ENCODE measurements at regions not wholly inside any gene's neighbourhood (a gene's known extent, or its start where the extent isn't known, plus 50 kb on each side); places are given as distances from the start of the nearest gene placed in this dataset.

DNA sequence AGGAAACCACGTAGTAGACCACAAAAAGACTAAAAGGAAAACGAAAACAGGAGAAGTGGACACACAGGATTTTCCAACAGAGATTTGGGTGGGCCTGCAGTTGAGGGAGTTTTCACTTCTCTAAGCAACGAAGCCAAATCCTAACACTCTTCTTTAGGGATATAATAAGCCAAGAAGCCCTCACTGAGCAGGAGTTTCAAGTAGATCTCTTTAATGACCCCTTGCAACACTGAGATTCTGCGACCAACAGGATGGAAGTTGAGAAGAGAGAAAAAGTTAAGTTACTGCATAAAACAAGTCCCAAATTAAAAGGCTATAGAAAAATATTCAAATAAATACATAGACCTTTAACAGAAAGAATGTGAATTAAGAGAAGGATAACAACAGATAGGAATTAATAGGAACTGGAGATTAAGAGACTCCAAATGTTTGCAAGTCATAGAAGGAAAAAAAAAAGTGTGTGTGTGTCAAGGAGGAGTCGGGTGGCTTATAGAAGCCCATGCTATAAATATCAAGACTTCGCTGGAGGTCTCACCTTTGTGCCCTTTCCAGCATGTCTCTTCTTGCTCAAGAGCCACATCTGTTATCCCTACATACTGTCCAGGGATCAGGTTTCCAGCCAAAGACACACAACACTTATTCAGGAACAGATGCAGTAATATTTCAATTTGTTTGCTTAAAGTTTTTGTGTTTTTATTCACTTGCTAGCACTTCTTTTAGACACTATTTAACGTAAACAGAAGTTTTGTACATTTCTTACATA is 69.4 kb upstream of the ARHGAP28 start:
- no peak for DNase-seq

DNA sequence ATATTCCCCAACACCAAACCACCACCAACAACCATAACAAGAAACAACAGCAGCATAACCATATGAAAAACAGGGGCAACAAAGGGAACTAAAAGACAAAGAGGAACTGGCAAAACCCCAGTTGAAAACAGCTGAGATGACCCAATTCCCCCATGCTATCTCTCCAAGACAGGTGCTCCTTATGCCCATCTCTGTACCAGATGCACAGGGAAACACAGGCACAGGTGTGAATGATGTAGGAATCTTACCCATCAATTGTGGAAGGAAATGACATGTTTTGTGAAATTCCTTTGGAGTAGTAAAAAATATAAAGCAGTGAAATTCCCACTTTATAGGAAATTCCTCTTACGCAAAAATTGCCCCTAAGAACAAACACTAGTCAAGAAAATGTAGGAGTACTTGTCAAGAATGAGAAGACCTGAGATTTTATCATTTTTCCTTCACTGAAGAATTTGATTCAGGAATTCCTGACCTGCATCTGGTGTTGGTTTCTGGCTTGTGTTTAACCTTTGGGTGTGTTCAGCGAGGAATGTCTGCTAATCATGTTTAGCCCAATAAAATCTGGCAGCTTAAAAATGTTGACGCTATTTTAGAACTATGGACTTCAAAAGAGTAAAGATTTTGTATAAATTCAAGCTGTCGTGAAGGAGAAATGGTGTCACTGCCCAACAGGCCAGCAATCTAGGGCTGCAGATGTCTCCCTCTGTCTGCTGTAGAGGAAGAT is 67.7 kb upstream of the ARHGAP28 start:
- DNase-seq: no peak

DNA sequence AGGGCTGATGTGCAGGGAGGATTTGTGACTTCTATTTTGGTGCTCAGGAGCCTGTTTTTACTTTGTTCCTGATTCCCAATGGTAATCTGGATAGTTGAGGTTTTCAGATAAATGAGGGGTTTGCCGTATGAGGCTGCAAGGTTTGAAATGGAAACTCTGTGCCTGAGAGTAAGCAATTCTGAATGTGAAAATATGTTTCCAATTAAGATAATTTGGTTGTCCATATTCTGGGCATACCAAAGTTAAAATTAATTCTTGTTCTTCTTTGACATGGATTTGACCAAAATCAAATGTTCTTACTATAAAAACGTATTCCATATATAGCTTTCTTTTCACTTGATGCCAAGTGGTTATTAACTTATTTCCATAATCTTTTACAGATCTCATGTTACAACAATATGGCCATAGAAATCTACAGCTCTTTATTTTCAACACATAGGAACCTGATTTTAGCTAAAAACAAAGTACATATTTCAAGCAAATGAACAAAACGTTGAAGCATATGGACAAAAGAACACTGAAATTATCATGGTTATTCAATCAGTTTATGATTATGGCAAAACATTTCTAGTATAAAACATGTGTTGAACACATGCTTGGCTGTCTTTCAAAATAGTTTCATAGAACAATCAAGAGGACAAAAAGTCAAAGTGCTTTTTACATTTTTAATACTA is 63.4 kb upstream of the ARHGAP28 start:
- no peak for DNase-seq

DNA sequence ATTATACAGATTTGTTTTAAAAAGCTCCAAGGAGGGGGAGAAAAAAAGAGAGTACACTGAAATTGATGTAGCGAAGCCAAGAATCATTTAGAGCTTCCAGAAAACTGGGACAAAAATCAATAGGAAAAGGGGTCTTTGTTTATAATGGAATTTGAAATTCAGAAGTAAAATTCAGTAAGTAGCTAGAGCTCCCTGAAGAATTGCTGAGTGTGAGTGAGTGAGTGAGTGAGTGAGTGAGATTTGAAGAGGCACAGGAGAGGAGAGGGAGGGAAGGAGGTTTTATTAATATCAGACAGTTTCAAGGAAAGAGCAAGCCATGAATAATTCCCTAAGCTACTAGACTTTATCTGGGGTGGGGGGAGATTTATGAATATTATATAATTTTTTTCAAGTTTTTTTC is 60.7 kb upstream of the ARHGAP28 start:
- DNase-seq: no peak

DNA sequence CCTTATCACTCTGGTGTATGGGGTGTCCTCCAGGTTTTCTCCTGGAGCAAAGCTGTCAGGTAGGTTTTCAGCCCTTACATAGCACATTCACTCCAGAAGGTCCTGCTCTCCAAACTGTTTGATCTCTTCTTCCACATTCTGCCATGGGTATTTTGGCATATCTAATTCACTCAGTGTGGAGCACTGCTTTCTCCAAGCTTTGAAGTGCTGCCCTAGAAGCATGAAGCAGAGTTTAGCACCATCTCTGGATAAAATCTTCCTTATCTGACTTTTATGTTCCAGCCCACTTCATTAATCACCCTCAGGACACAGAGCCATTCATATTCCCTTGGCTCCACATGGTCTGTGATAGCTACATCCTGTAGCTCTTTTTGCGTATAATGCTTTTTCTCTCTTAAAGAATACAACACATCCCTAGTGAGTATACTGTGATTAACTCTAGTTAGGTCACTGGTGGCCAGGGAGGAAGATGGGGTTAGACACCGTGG is 56.7 kb upstream of the ARHGAP28 start:
- DNase-seq: no peak

DNA sequence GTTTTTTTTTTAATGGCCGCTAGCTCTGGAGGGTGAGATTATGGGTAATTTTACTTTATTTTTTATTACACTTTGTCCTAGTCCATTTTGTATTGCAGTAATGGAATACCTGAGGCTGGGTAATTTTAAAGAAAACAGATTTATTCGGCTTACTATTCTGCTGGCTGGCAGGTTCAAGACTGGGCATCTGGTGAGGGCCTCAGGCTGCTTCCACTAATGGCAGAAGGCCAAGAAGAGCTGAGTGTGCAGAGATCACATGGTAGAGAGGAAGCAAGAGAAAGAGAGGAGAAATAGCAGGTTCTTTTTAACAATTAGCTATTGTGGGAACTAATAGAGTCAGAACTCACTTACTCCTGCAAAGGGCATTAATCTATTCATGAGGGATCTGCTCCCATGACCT is 52.4 kb upstream of the ARHGAP28 start:
- no peak for DNase-seq

DNA sequence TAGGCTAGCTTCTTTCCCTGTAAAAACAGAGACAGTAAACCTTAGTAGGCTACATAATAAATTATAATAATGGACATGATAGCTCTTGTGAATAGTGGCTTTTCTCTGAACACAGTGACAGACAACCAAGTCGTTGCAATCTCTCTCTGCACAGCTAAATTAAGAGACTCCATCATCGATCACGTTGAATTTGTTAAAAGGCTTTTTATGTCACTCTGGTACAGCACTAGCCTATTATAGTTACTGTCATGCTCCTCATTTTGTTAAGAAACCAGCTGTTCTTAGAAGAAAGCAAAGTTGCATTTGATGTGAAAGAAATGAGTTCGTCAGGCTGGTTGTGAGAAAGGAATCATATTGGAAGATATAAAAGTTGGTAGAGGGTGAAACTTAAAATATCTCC is 50.3 kb upstream of the ARHGAP28 start:
- DNase-seq: no peak

Measured in NCI-H446 (cell line).